Erythroblast (primary cell): ENCODE measurements at regions not wholly inside any gene's neighbourhood (a gene's known extent, or its start where the extent isn't known, plus 50 kb on each side); places are given as distances from the start of the nearest gene placed in this dataset.

ENCODE experiments used
- GATA1 ChIP-seq: IDR thresholded peaks from 2 replicates; pipeline ENCODE4 v1.6.1; 2011; ENCODE audit warnings: low read depth, mild to moderate bottlenecking, control low read depth, low read length, moderate library complexity
- POLR2A ChIP-seq: IDR thresholded peaks from 2 replicates; pipeline ENCODE4 v1.6.1; 2011; ENCODE audit warnings: mild to moderate bottlenecking, low read length

DNA sequence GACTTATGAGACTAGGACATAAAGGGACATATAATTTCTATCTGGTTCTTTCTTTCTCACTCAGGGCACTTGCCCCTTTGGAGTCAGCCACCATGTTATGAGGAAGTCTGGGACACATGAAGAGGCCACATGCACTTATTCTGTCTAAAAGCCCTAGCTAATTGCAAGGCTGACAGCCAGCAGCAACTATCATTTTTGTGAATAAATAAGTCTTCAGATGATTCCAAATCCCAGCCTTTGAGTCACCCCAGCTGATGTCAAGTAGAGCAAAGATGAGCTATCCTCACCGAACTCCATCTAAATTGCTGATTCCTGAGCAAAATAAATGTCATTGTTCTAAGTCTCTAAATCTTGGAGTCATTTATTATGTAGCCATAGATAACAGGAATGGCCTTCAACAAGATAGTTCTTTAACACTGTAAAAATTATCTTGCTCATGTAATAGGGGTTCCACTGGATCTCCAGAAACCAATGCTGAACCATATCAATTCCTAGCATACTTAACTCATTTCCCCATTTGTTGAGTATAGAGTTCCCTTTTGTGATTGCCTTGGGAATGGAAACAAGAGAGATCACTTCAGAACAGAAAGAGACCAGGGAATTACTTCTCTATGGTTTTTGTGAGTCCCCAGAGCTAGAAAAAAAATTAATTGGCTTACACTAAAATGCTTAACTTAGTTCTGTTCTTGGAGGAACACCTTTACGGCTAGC, 50.6 kb upstream of the FN1 start:
- TF ChIP-seq POLR2A = no peak
- no peak for TF ChIP-seq GATA1
